ENCODE measurements at regions not wholly inside any gene's neighbourhood (a gene's known extent, or its start where the extent isn't known, plus 50 kb on each side); places are given as distances from the start of the nearest gene placed in this dataset.
A peak's percentile ranks its signal among the peaks of the same experiment; 100 is the strongest.
"Not testable (repeated sequence)": the region's sequence is repeated elsewhere in the genome, so short reads cannot be mapped to it uniquely, and the experiment has no call there.

- DNase-seq = peak; percentile 12
Measured at GRCh38 chr18:40179729-40180461, 1775.1 kb upstream of the PIK3C3 start.

GRCh38 chr18:40168026-40168425, 1787.0 kb upstream of the PIK3C3 start:
- no peak for DNase-seq

- no peak for DNase-seq
Measured at GRCh38 chr18:40163254-40163653, 1791.8 kb upstream of the PIK3C3 start.

- no peak for DNase-seq
Measured at GRCh38 chr18:40160361-40160760, 1794.7 kb upstream of the PIK3C3 start.

GRCh38 chr18:40159141-40160017, 1795.7 kb upstream of the PIK3C3 start:
- DNase-seq = peak; percentile 92

GRCh38 chr18:40157120-40157519, 1797.9 kb upstream of the PIK3C3 start:
- no peak for DNase-seq

- DNase-seq = no peak
Measured at GRCh38 chr18:40152859-40153258, 1802.2 kb upstream of the PIK3C3 start.

- no peak for DNase-seq
Measured at GRCh38 chr18:40148960-40149359, 1806.1 kb upstream of the PIK3C3 start.

- DNase-seq = no peak
Measured at GRCh38 chr18:40133253-40133652, 1821.8 kb upstream of the PIK3C3 start.

GRCh38 chr18:40132438-40132837, 1822.6 kb upstream of the PIK3C3 start:
- not testable (repeated sequence) for DNase-seq

GRCh38 chr18:40124107-40124506, 1830.9 kb upstream of the PIK3C3 start:
- no peak for DNase-seq

- no peak for DNase-seq
Measured at GRCh38 chr18:40120796-40121391, 1834.1 kb upstream of the PIK3C3 start.

- no peak for DNase-seq
Measured at GRCh38 chr18:40120356-40120755, 1834.7 kb upstream of the PIK3C3 start.

- DNase-seq = not testable (repeated sequence)
Measured at GRCh38 chr18:40119581-40119980, 1835.5 kb upstream of the PIK3C3 start.

GRCh38 chr18:40110455-40110854, 1844.6 kb upstream of the PIK3C3 start:
- DNase-seq = no peak

GRCh38 chr18:40109252-40110049, 1845.6 kb upstream of the PIK3C3 start:
- DNase-seq = no peak

GRCh38 chr18:40108596-40108995, 1846.4 kb upstream of the PIK3C3 start:
- no peak for DNase-seq

- no peak for DNase-seq
Measured at GRCh38 chr18:40102903-40103302, 1852.1 kb upstream of the PIK3C3 start.

- no peak for DNase-seq
Measured at GRCh38 chr18:40099641-40100040, 1855.4 kb upstream of the PIK3C3 start.

GRCh38 chr18:40096675-40097074, 1858.4 kb upstream of the PIK3C3 start:
- no peak for DNase-seq

- no peak for DNase-seq
Measured at GRCh38 chr18:40094441-40094840, 1860.6 kb upstream of the PIK3C3 start.

GRCh38 chr18:40088130-40088529, 1866.9 kb upstream of the PIK3C3 start:
- no peak for DNase-seq

GRCh38 chr18:40079786-40080185, 1875.2 kb upstream of the PIK3C3 start:
- DNase-seq = no peak
